ENCODE measurements at regions not wholly inside any gene's neighbourhood (a gene's known extent, or its start where the extent isn't known, plus 50 kb on each side); places are given as distances from the start of the nearest gene placed in this dataset.

GRCh38 chr2:226366920-226367319 lies 432.7 kb downstream of the IRS1 start:
- Histone ChIP-seq H3K36me3 (ENCODE audit: control insufficient read depth, insufficient read depth, low read length) (no peaks in the 10 kb centered on the region), H3K27ac (no peak overlapping the region), H3K9ac (no peak overlapping the region), H3K4me1 (no peaks in the 10 kb centered on the region), H3K27me3 (ENCODE audit: control insufficient read depth, insufficient read depth, low read length) (no peaks in the 10 kb centered on the region), H3K9me3 (ENCODE audit: control insufficient read depth, low read length) (no peaks in the 10 kb centered on the region), H3K4me3 (ENCODE audit: low read depth, low read length) (no peak overlapping the region), H2AFZ (no peak overlapping the region), H3K4me2 (ENCODE audit: low read length) (no peak overlapping the region), H3K79me2 (no peaks in the 10 kb centered on the region)
- TF ChIP-seq CTCF (IDR thresholded peaks at IDR 0.05), result no peak

- H3K9me3 ChIP-seq (ENCODE audit: control insufficient read depth, low read length), result no peaks in the 10 kb centered on the region
- H3K36me3 ChIP-seq (ENCODE audit: control insufficient read depth, insufficient read depth, low read length), result no peaks in the 10 kb centered on the region
- H3K4me1 ChIP-seq, result no peaks in the 10 kb centered on the region
- no peaks in the 10 kb centered on the region for H3K79me2 ChIP-seq
- H2AFZ ChIP-seq, result no peak overlapping the region
- no peak overlapping the region for H3K27ac ChIP-seq
- TF ChIP-seq CTCF (IDR thresholded peaks at IDR 0.05), result no peak
- H3K4me2 ChIP-seq (ENCODE audit: low read length), result no peak overlapping the region
- H3K4me3 ChIP-seq (ENCODE audit: low read depth, low read length), result no peak overlapping the region
- H3K9ac ChIP-seq, result no peak overlapping the region
- H3K27me3 ChIP-seq (ENCODE audit: control insufficient read depth, insufficient read depth, low read length), result no peaks in the 10 kb centered on the region
Observed at GRCh38 chr2:226364217-226364616, 435.4 kb downstream of the IRS1 start.

GRCh38 chr2:226362980-226363379 lies 436.6 kb downstream of the IRS1 start:
- H3K9ac ChIP-seq, result no peak overlapping the region
- no peaks in the 10 kb centered on the region for H3K36me3 ChIP-seq (ENCODE audit: control insufficient read depth, insufficient read depth, low read length)
- no peak overlapping the region for H3K27ac ChIP-seq
- no peak overlapping the region for H3K4me2 ChIP-seq (ENCODE audit: low read length)
- H3K4me3 ChIP-seq (ENCODE audit: low read depth, low read length), result no peak overlapping the region
- no peaks in the 10 kb centered on the region for H3K27me3 ChIP-seq (ENCODE audit: control insufficient read depth, insufficient read depth, low read length)
- no peaks in the 10 kb centered on the region for H3K9me3 ChIP-seq (ENCODE audit: control insufficient read depth, low read length)
- H3K79me2 ChIP-seq, result no peaks in the 10 kb centered on the region
- no peak overlapping the region for H2AFZ ChIP-seq
- no peaks in the 10 kb centered on the region for H3K4me1 ChIP-seq
- TF ChIP-seq CTCF (IDR thresholded peaks at IDR 0.05), result no peak

GRCh38 chr2:226360658-226361057 lies 439.0 kb downstream of the IRS1 start:
- H3K27me3 ChIP-seq (ENCODE audit: control insufficient read depth, insufficient read depth, low read length), result no peaks in the 10 kb centered on the region
- no peak overlapping the region for H3K27ac ChIP-seq
- H2AFZ ChIP-seq, result no peak overlapping the region
- H3K4me2 ChIP-seq (ENCODE audit: low read length), result no peak overlapping the region
- no peak overlapping the region for H3K4me3 ChIP-seq (ENCODE audit: low read depth, low read length)
- no peaks in the 10 kb centered on the region for H3K9me3 ChIP-seq (ENCODE audit: control insufficient read depth, low read length)
- H3K79me2 ChIP-seq, result no peaks in the 10 kb centered on the region
- TF ChIP-seq CTCF (IDR thresholded peaks at IDR 0.05), result no peak
- no peaks in the 10 kb centered on the region for H3K4me1 ChIP-seq
- no peaks in the 10 kb centered on the region for H3K36me3 ChIP-seq (ENCODE audit: control insufficient read depth, insufficient read depth, low read length)
- no peak overlapping the region for H3K9ac ChIP-seq

GRCh38 chr2:226358688-226359087 lies 440.9 kb downstream of the IRS1 start:
- no peaks in the 10 kb centered on the region for H3K79me2 ChIP-seq
- no peaks in the 10 kb centered on the region for H3K27me3 ChIP-seq (ENCODE audit: control insufficient read depth, insufficient read depth, low read length)
- H3K4me1 ChIP-seq, result no peaks in the 10 kb centered on the region
- no peak overlapping the region for H2AFZ ChIP-seq
- TF ChIP-seq CTCF (IDR thresholded peaks at IDR 0.05), result no peak
- no peak overlapping the region for H3K9ac ChIP-seq
- no peak overlapping the region for H3K27ac ChIP-seq
- no peak overlapping the region for H3K4me3 ChIP-seq (ENCODE audit: low read depth, low read length)
- no peaks in the 10 kb centered on the region for H3K36me3 ChIP-seq (ENCODE audit: control insufficient read depth, insufficient read depth, low read length)
- no peak overlapping the region for H3K4me2 ChIP-seq (ENCODE audit: low read length)
- H3K9me3 ChIP-seq (ENCODE audit: control insufficient read depth, low read length), result no peaks in the 10 kb centered on the region
